ENCODE measurements at regions not wholly inside any gene's neighbourhood (a gene's known extent, or its start where the extent isn't known, plus 50 kb on each side); places are given as distances from the start of the nearest gene placed in this dataset.

- Mint-ChIP-seq H3K36me3 (no peaks in the 10 kb centered on the region), H3K9me3 (peaks cover 7% of the 10 kb centered on the region), H3K27me3 (ENCODE audit: low read depth) (no peaks in the 10 kb centered on the region; the same call in 1 of the 2 replicates), H3K4me3 (no peak overlapping the region), H3K4me1 (no peaks in the 10 kb centered on the region), H3K27ac (no peak overlapping the region)
- ChIA-PET CTCF (no interaction called here), POLR2A (no interaction called here)
- DNase-seq (ENCODE audit: low spot score) (no peak), ATAC-seq (no peak)
- TF ChIP-seq ZBTB21 (CRISPR knock-in tag; IDR thresholded peaks at IDR 0.05; ENCODE audit: borderline replicate concordance): no peak
- TF ChIP-seq TEAD4 (CRISPR knock-in tag; IDR thresholded peaks at IDR 0.05): no peak
- TF ChIP-seq GRHL2 (CRISPR knock-in tag; IDR thresholded peaks at IDR 0.05; ENCODE audit: insufficient replicate concordance, severe bottlenecking): no peak
- TF ChIP-seq E2F5 (CRISPR knock-in tag; IDR thresholded peaks at IDR 0.05): no peak
- no peak for TF ChIP-seq GTF2I (CRISPR knock-in tag; conservative IDR thresholded peaks at IDR 0.05)
- TF ChIP-seq, protein P1, sequence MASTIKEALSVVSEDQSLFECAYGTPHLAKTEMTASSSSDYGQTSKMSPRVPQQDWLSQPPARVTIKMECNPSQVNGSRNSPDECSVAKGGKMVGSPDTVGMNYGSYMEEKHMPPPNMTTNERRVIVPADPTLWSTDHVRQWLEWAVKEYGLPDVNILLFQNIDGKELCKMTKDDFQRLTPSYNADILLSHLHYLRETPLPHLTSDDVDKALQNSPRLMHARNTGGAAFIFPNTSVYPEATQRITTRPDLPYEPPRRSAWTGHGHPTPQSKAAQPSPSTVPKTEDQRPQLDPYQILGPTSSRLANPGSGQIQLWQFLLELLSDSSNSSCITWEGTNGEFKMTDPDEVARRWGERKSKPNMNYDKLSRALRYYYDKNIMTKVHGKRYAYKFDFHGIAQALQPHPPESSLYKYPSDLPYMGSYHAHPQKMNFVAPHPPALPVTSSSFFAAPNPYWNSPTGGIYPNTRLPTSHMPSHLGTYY (CRISPR knock-in tag; IDR thresholded peaks at IDR 0.05): no peak
- TF ChIP-seq, protein P2, sequence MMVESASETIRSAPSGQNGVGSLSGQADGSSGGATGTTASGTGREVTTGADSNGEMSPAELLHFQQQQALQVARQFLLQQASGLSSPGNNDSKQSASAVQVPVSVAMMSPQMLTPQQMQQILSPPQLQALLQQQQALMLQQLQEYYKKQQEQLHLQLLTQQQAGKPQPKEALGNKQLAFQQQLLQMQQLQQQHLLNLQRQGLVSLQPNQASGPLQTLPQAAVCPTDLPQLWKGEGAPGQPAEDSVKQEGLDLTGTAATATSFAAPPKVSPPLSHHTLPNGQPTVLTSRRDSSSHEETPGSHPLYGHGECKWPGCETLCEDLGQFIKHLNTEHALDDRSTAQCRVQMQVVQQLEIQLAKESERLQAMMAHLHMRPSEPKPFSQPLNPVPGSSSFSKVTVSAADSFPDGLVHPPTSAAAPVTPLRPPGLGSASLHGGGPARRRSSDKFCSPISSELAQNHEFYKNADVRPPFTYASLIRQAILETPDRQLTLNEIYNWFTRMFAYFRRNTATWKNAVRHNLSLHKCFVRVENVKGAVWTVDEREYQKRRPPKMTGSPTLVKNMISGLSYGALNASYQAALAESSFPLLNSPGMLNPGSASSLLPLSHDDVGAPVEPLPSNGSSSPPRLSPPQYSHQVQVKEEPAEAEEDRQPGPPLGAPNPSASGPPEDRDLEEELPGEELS (CRISPR knock-in tag; IDR thresholded peaks at IDR 0.05): no peak
- TF ChIP-seq ZNF219 (CRISPR knock-in tag; IDR thresholded peaks at IDR 0.05; ENCODE audit: borderline replicate concordance): no peak
- TF ChIP-seq MLX (CRISPR knock-in tag; IDR thresholded peaks at IDR 0.05): no peak
- TF ChIP-seq NFYB (CRISPR knock-in tag; conservative IDR thresholded peaks at IDR 0.05; ENCODE audit: low read depth): no peak
- TF ChIP-seq HMGA2 (CRISPR knock-in tag; IDR thresholded peaks at IDR 0.05): no peak
- no peak for TF ChIP-seq FOXK1 (CRISPR knock-in tag; IDR thresholded peaks at IDR 0.05)
- TF ChIP-seq ZNF232 (CRISPR knock-in tag; IDR thresholded peaks at IDR 0.05): no peak
These were observed 174.7 kb downstream of the MAP2K4 start for GRCh38 chr17:12195418-12195817.

- H3K36me3 Mint-ChIP-seq: no peaks in the 10 kb centered on the region
- H3K27me3 Mint-ChIP-seq (ENCODE audit: low read depth): no peaks in the 10 kb centered on the region; the same call in 1 of the 2 replicates
- no peak for DNase-seq (ENCODE audit: low spot score)
- POLR2A ChIA-PET: no interaction called here
- CTCF ChIA-PET: no interaction called here
- ATAC-seq: no peak
- H3K4me1 Mint-ChIP-seq: no peaks in the 10 kb centered on the region
- peaks cover 22% of the 10 kb centered on the region for H3K9me3 Mint-ChIP-seq
- no peak overlapping the region for H3K27ac Mint-ChIP-seq
- no peak overlapping the region for H3K4me3 Mint-ChIP-seq
- TF ChIP-seq ESRRA (CRISPR knock-in tag; IDR thresholded peaks at IDR 0.05; ENCODE audit: borderline replicate concordance) (no peak), OVOL2 (CRISPR knock-in tag; IDR thresholded peaks at IDR 0.05; ENCODE audit: borderline replicate concordance) (no peak), CREM (CRISPR knock-in tag; IDR thresholded peaks at IDR 0.05) (no peak), NFATC4 (CRISPR knock-in tag; IDR thresholded peaks at IDR 0.05) (no peak), ATF1 (CRISPR knock-in tag; IDR thresholded peaks at IDR 0.05) (no peak), ARID4B (CRISPR knock-in tag; IDR thresholded peaks at IDR 0.05; ENCODE audit: borderline replicate concordance) (no peak), ZBTB21 (CRISPR knock-in tag; IDR thresholded peaks at IDR 0.05; ENCODE audit: borderline replicate concordance) (no peak), ATF3 (CRISPR knock-in tag; conservative IDR thresholded peaks at IDR 0.05) (no peak), HMGXB4 (CRISPR knock-in tag; IDR thresholded peaks at IDR 0.05) (no peak)
- TF ChIP-seq, protein P3, sequence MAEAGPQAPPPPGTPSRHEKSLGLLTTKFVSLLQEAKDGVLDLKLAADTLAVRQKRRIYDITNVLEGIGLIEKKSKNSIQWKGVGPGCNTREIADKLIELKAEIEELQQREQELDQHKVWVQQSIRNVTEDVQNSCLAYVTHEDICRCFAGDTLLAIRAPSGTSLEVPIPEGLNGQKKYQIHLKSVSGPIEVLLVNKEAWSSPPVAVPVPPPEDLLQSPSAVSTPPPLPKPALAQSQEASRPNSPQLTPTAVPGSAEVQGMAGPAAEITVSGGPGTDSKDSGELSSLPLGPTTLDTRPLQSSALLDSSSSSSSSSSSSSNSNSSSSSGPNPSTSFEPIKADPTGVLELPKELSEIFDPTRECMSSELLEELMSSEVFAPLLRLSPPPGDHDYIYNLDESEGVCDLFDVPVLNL (CRISPR knock-in tag; IDR thresholded peaks at IDR 0.05; ENCODE audit: borderline replicate concordance, low read depth): no peak
These were observed 180.7 kb downstream of the MAP2K4 start for GRCh38 chr17:12201294-12201880.

Data from WTC11 (cell line).